ENCODE measurements at regions not wholly inside any gene's neighbourhood (a gene's known extent, or its start where the extent isn't known, plus 50 kb on each side); places are given as distances from the start of the nearest gene placed in this dataset.
A peak's percentile ranks its signal among the peaks of the same experiment; 100 is the strongest.
"Not testable (repeated sequence)": the region's sequence is repeated elsewhere in the genome, so short reads cannot be mapped to it uniquely, and the experiment has no call there.

DNA sequence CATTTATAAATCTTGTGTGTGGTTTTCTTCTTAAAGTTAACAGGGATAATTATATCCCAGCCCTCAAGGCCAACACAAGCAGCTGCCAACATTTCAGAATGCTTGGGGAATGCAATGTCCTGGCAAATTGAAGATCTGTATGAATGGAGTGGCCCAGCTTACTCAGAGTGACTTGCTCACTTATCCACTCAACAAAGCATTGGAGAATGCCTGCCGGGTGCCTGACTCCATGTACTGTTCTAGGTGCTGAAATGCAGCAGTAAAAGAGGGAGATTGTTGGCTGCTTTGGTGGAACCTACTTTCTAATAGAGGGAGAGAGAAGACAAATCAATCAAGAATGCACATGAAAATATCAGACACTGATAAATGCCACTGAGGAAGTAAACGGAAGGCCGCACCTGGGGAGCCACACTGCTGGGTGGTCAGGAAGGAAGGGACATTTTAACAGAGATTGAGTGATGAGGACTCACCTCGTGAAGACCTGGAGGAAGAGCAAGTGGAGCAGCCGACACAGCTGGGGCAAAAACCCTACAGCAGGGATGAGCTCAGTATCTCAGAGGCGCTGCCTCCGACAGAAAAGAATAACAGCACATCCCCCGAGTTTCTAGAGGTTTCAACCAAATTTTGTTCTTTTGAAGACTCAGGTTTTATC, 61.2 kb upstream of the VASH1 start:
- no peak for DNase-seq (ENCODE audit: low spot score)

GRCh38 chr14:76701436-76701835, 59.8 kb upstream of the VASH1 start:
- DNase-seq (ENCODE audit: low spot score): no peak

GRCh38 chr14:76701981-76702380, 59.3 kb upstream of the VASH1 start:
- no peak for DNase-seq (ENCODE audit: low spot score)

- no peak for DNase-seq (ENCODE audit: low spot score)
These were observed 56.1 kb upstream of the VASH1 start for GRCh38 chr14:76705214-76705613.

DNA sequence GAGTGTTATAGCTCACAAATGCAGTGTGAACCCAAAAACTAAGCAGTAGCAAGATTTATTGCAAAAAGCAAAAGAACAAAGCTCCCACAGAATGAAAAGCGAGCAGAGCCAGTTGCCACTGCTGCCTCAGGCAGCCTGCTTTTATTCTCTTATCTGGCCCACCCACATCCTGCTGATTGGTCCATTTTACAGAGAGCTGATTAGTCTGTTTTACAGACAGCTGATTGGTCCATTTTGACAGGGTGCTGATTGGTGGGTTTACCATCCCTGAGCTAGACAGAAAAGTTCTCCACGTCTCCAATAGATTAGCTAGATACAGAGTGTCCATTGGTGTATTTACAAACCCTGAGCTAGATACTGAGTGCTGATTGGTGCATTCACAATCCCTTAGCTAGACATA, 55.1 kb upstream of the VASH1 start:
- DNase-seq (ENCODE audit: low spot score): not testable (repeated sequence)

GRCh38 chr14:76706811-76707210, 54.5 kb upstream of the VASH1 start:
- no peak for DNase-seq (ENCODE audit: low spot score)

DNA sequence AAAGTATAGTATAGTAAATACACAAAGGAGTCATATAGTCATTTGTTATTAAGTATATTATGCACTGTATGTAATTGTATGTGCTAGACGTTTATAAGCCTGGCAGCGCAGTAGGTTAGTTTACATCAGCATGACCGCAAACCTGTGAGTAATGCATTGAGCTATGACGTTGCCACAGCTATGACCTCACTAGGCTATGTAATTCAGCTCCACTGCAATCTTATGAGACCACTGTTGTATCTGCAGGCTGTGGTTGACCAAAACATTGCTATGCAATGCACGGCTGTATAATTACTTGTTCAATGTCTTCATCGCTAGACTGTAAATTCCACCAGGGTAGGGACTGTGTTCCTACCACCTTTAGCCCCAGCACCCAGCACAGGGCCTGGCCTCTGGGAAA, 53.2 kb upstream of the VASH1 start:
- DNase-seq (ENCODE audit: low spot score): no peak

GRCh38 chr14:76708771-76709170, 52.5 kb upstream of the VASH1 start:
- DNase-seq (ENCODE audit: low spot score): no peak

DNA sequence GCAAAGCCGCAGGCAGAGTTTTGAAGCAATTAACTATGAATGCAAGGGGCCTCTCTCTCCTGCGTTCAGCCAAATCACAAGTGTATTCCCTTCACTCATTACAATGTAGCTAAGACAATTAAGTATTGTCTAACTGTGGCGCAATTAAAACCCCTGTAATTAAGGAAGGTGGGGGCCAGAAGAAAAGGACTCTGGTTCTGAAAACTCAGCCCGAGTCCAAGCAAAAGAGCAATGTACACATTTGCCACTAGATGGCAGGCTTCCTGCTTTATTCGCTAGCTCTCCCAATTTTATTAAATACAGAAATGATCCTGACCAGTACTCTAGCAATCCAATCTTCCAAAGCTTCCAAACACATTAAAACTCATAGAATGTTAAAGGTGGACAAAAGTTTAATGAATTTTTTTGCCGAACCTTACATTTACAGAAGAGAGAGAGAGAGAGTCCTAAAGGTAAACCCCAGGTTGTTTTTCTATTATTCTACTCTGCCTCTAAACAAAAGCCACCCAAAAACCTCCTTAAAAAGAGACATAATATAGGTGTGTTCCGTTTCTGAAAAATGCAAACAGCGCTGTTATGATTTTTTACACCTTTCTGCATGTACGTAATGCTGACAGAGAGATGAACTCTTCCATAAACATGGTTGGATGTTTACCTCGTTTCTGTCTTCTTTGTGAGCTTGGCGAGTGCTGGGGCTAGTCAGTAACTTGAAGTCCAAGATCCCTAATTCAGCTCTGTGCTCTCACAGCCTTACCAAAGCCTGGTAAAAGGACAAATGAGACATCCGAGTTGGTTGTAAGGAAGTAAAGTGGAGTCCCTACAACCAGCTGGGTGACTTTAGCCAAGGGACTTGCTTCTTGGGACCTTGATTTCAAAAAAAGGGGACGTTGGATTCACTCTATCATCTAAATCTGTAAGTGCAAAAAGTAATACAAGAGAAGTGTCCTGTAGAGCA, 50.9 kb upstream of the VASH1 start:
- DNase-seq (ENCODE audit: low spot score): peak; percentile 54

All from kidney capillary endothelial cell (primary cell).